OCI-M2 (cell line): ENCODE measurements at regions not wholly inside any gene's neighbourhood (a gene's known extent, or its start where the extent isn't known, plus 50 kb on each side); places are given as distances from the start of the nearest gene placed in this dataset.

Experiments used
- DNase-seq: peaks from one replicate; lab custom pipeline; 2025; ENCODE audit not compliant: unreplicated experiment; lab: John Stamatoyannopoulos, UW

DNA sequence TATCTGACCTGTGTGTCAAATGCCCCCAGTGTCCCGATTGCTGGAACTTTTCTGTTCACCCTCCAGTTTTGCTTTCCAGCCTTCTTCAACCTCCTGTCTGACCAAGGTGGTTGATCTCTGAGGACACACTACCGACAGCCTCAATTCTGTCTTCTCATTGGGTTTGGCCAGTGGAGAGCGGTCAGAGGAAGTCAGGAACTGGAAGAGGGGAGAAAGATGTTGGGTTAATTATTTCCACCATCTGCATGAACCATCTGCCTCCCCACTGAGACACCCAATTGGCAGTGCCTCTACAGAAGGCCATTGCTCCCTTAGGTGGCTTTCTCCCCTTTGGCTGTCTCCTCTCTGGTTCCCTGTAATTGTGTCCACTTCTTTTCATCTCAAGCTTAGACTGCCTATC, 154.3 kb upstream of the RAI14 start:
- DNase-seq: no peak

DNA sequence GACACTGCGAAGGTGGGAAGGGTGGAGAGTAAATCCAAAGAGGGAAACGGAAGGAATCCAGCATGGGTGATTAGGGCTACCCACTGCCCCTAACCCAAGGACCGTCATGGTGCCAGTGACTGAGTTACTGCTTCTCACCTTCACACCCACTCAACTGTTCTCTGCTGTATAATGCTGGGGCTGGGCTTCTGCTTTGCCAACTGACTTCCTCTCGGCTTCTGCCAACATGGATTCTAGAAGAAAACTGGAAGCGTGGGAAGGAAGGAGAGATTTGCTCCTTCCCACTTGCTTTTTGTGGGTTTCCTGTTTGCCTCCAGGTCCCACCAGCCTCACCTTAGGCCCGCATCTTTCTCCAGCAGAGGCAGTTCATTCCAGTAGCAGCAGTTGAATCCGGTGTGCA, 153.5 kb upstream of the RAI14 start:
- no peak for DNase-seq

DNA sequence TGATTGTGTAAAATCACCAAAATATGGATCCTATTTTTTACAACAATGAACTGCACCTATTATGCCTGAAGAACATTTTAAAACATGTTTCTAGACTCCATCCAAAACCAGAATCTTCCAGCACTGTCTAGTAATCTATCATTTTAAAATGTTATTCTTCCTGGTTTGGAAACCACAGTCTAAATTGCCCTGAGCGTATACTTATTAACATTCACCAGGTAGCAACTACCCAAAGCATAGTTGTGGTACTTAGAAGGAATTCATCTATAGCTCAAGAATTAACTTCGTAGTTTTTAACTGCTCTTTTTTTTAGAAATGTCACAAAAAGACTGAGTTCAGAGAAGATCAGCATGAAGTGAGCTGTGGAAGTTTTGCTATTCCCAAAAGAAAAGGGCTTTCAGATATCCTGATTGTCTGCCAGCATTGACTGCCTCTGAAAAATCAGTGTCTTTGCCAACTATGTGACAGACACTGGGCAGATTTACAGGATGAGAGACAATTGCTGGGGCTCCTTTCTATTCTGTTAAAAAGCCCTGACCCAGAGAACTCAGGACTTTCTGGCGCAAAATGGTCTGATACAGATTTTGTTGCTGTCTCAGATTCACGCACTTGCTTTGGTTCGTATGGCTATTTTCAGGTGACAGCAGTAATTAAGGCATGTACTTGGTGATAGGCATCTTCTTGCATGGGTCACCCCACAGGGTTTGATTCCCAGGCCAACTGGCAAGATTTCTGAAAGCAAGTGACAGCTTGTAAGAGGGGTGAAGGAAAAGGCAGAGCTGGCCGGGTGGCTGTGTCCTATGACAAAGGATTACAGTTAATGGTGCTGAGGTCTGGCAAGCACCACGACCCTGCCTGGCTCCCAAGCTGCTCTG, 152.5 kb upstream of the RAI14 start:
- no peak for DNase-seq

GRCh38 chr5:34504967-34505366, 151.2 kb upstream of the RAI14 start:
- no peak for DNase-seq

GRCh38 chr5:34505731-34506130, 150.4 kb upstream of the RAI14 start:
- no peak for DNase-seq

GRCh38 chr5:34507933-34508332, 148.2 kb upstream of the RAI14 start:
- no peak for DNase-seq

DNA sequence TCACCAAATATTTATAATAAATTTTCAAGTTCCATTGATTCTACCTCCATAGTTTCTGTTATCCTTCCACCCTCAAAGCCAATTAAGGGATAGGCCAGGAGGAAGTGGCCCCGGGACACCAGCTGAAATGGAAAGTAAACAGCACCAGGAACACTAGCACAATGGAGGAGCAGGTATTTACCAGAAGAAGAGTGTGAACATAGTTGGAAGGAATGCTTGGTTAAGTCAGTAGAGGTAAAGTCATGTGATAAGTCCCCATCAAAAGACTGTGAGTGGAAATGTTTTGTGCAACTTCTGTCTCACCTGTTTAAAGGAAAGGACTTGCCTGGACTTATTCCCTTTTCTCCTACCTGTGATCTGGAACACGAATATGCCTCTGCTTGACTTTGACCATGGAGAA, 146.7 kb upstream of the RAI14 start:
- no peak for DNase-seq

GRCh38 chr5:34510002-34510401, 146.1 kb upstream of the RAI14 start:
- no peak for DNase-seq

- DNase-seq: no peak
Observed at GRCh38 chr5:34511063-34511462, 145.1 kb upstream of the RAI14 start.

- DNase-seq: no peak
Observed at GRCh38 chr5:34511481-34511880, 144.6 kb upstream of the RAI14 start.

- DNase-seq: no peak
Observed at GRCh38 chr5:34511915-34512314, 144.2 kb upstream of the RAI14 start.

GRCh38 chr5:34516166-34516565, 140.0 kb upstream of the RAI14 start:
- no peak for DNase-seq

- DNase-seq: no peak
Observed at GRCh38 chr5:34516686-34517085, 139.4 kb upstream of the RAI14 start.

DNA sequence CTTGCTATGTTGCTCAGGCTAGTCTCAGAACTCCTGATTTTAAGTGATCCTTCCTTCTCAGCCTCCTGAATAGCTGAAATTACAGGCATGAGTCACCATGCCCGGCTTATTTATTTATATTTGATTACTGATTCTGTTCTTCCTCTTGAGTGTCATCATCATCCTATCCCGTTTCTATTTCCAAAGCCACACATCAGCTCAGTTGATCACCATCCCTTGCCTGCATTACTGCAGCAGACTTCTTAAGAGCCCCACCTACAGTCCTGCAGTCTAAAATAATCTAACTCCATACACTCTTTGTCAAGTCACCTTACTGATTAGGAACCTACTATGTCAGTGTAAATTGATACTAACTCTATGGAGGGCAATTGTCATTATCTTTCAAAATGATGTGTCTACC, 138.9 kb upstream of the RAI14 start:
- DNase-seq: no peak

DNA sequence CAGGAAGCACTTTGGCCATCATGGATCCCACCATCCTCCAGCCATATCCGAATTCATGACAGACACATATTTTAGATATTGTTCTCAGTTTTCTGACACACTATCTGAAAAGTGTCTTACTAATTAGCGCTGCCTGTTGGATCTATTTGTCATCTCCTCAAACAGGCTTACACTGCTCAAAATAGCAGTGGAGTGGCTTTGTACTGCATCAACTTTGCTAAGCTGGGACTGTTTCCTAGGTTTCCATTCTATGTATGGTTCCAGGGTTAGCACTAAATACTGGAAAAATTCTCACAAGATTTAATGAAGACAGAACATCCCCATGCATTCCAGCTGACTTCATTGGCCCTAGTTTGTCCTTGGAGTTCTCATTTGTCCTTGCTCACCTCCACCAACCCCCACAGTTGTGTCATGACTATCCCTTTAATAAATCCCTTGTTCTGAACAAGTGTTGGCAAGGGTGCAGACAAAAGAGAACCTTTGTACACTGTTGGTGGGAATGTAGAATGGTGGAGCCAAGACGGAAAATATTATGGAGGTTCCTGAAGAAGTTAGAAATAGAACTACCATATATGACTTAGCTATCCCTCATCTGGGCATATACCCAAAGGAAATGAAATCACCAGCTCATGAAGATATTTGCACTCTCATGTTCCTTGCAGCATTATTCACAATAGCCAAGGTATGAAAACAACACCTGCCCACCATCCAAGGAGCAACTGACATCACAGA, 136.5 kb upstream of the RAI14 start:
- DNase-seq: no peak

- DNase-seq: no peak
Observed at GRCh38 chr5:34521628-34522290, 134.4 kb upstream of the RAI14 start.

- peak; percentile 23 for DNase-seq
Observed at GRCh38 chr5:34522599-34523386, 133.3 kb upstream of the RAI14 start.

GRCh38 chr5:34523387-34523726, 132.8 kb upstream of the RAI14 start:
- DNase-seq: no peak

- DNase-seq: no peak
Observed at GRCh38 chr5:34524123-34524522, 132.0 kb upstream of the RAI14 start.

GRCh38 chr5:34525761-34526160, 130.4 kb upstream of the RAI14 start:
- DNase-seq: no peak

DNA sequence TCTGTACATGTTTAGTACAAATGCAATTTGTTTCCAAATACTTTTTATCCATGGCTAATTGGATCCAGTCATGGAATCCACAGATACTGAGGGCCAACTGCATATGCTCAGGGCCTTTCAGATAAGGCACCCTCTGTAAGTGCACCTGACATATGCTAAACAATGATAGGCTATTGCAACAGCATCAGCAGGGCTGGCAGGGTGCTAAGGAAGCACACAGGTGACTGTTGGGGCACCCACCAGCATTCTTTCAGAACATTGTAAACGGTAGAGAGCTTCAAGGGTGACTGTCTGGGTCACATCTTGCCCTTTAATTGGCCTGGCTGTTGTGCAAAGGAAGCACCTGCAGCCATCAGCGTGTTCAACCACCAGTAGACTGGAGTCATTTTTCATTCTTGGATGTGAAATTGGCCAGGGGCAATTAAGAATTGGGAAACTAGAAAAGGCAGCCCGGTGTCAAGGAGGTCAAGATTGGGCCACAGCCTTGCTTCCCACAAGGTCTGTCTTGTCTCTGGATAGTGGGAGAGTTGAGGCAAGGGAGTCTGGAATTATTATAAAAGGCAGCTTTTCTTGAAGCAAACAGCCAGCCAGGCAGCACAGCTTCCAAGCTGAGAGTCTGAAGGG, 129.3 kb upstream of the RAI14 start:
- DNase-seq: no peak
